ENCODE measurements at regions not wholly inside any gene's neighbourhood (a gene's known extent, or its start where the extent isn't known, plus 50 kb on each side); places are given as distances from the start of the nearest gene placed in this dataset.

GRCh38 chr7:96410126-96410839 is 88.4 kb upstream of the SLC25A13 start:
- DNase-seq (ENCODE audit: low spot score), result no peak

GRCh38 chr7:96408881-96409280 is 87.0 kb upstream of the SLC25A13 start:
- no peak for DNase-seq (ENCODE audit: low spot score)

- DNase-seq (ENCODE audit: low spot score), result peak; percentile 31
Observed at GRCh38 chr7:96407427-96407826, 85.5 kb upstream of the SLC25A13 start.

GRCh38 chr7:96402913-96403312 is 81.0 kb upstream of the SLC25A13 start:
- no peak for DNase-seq (ENCODE audit: low spot score)

- DNase-seq (ENCODE audit: low spot score), result no peak
Observed at GRCh38 chr7:96401200-96401599, 79.3 kb upstream of the SLC25A13 start.

GRCh38 chr7:96400518-96400917 is 78.6 kb upstream of the SLC25A13 start:
- DNase-seq (ENCODE audit: low spot score), result peak; percentile 71

- no peak for DNase-seq (ENCODE audit: low spot score)
Observed at GRCh38 chr7:96400001-96400400, 78.1 kb upstream of the SLC25A13 start.

- DNase-seq (ENCODE audit: low spot score), result no peak
Observed at GRCh38 chr7:96397936-96398598, 76.2 kb upstream of the SLC25A13 start.

- DNase-seq (ENCODE audit: low spot score), result peak; percentile 71
Observed at GRCh38 chr7:96388620-96389383, 66.9 kb upstream of the SLC25A13 start.

GRCh38 chr7:96388166-96388565 is 66.3 kb upstream of the SLC25A13 start:
- DNase-seq (ENCODE audit: low spot score), result peak; percentile 81

- no peak for DNase-seq (ENCODE audit: low spot score)
Observed at GRCh38 chr7:96380111-96380512, 58.2 kb upstream of the SLC25A13 start.

- no peak for DNase-seq (ENCODE audit: low spot score)
Observed at GRCh38 chr7:96377399-96377798, 55.5 kb upstream of the SLC25A13 start.
